Activated CD4-positive, CD25-positive, alpha-beta regulatory T cell treated with anti-CD3 and anti-CD28 coated beads, Interleukin-2, amount 50 U/mL, for 16 hours (primary cell): ENCODE measurements at regions not wholly inside any gene's neighbourhood (a gene's known extent, or its start where the extent isn't known, plus 50 kb on each side); places are given as distances from the start of the nearest gene placed in this dataset.
A peak's percentile ranks its signal among the peaks of the same experiment; 100 is the strongest.

Experiments
- DNase-seq: peaks from one replicate; pipeline ENCODE4 v3.0.0-alpha.2; 2020; ENCODE audit warnings: low read depth, low spot score

DNA sequence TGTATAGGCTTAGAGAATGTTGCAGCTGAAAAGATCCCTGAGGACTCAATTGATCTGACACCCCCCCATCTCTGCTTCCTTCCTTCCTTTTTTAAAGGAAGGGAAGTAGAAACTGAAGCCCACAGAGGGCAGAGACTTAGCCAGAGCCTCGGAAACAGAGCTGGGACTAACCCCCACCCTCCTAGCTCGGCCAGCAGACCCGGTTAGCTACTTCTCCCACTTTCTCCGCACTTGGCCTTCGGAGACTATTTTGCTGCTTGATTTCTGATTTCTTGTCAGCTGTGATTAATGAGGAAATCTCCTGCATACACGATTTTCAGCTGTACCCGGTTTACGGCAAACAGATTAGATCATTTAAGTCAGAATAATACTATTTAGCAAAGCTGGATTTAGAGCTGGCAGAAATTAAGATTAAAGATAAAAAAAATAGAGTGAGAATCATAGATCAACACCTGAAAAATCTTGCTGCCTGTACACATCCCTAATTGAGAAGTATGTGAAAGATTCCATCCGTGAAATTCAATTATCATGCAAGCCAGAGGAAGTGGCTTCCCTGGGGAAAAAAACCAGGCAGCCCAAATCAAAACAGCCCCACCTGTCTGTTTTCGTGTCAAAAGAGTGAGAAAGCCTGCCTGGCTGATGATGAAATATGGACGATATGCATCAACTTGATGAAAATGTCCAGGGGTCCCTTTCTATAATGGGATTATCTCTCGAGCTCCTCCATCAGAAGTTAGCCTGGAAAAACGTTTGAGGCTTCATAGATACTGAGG is 159.5 kb upstream of the SHB start:
- DNase-seq: no peak

DNA sequence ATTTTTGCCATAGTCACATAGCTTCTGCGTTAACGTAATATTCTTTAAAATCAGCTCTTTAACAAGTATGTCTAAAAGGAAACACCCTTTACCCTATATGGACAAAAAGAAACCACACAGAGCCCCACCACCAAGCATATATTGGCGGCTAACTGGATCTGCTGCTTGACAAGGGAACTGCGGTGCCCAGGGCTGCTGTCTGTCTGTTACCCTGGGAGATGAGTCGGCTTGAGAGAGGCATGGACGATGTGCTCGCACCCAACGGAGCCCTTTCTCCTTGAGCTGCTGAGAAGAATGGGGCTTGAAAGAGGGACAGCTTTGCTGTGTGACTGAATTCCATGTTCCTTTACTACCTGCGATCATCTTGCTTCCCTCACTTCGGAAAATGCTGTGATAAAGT is 158.6 kb upstream of the SHB start:
- no peak for DNase-seq

DNA sequence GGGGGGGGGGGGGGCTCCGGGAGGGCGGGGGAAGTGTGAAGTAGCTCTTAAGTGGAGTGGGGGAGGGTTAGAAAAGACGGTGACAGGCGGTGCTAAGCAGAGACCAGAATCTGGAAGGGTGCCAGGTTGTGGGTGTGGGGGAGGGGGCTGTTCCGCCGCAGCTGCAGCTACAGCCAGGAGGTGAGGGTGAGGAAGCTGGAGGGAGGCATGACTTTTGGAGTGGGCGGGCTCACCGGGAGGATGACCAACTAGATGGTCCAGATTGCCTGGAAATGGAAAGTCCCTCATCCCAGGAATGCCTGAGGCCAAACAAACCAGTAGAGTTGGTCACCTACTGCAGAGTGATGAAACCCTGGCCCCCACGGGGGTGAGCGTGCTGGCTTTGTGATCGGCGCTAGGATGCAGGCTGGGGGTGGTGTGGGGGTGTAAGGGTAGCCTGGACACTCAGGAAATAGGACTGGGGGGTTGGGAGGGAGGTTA is 158.1 kb upstream of the SHB start:
- DNase-seq: peak; percentile 4

DNA sequence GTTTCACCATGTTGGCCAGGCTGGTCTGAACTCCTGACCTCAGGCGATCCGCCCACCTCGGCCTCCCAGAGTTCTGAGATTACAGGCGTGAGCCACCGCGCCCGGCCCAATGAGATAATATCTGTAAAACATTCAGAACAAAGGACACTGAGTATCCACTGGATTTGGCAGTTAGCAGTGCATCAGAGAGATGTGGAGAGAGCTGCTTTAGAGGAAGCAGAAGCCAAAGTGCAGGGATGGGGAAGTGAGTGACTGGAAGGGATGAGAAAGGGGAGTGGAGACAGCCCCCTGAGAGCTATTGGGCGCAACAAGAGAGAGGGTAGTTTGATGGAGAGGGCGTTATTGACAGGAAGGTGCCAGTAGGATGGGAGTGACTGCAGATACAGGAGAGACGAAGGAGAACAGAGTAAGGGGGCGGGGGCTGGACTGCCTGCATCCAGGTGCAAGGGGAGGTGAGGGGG is 157.5 kb upstream of the SHB start:
- no peak for DNase-seq

DNA sequence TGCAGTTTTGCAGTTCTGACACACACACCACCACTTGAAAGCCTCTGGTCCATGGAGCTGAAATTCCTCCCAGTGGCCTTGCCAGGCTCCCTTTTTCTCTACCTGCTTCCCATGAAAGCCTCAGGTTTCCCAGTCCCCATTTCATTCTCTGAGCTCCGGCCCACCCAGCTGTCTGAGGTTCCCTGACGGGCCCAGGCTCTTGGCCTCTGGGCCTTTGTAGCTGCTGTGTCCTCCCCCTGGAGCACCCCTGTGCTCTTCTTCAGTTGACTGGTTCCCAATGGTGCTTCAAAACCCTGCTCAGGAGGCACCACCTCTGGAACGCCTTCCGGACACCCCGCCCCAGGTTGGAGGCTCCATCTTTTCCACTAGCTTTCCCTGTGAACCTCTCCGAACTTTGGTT is 155.9 kb upstream of the SHB start:
- DNase-seq: no peak

- no peak for DNase-seq
These were observed 147.5 kb upstream of the SHB start for GRCh38 chr9:38216572-38216971.

GRCh38 chr9:38215465-38215864 is 146.4 kb upstream of the SHB start:
- no peak for DNase-seq

GRCh38 chr9:38214432-38214831 is 145.4 kb upstream of the SHB start:
- no peak for DNase-seq

DNA sequence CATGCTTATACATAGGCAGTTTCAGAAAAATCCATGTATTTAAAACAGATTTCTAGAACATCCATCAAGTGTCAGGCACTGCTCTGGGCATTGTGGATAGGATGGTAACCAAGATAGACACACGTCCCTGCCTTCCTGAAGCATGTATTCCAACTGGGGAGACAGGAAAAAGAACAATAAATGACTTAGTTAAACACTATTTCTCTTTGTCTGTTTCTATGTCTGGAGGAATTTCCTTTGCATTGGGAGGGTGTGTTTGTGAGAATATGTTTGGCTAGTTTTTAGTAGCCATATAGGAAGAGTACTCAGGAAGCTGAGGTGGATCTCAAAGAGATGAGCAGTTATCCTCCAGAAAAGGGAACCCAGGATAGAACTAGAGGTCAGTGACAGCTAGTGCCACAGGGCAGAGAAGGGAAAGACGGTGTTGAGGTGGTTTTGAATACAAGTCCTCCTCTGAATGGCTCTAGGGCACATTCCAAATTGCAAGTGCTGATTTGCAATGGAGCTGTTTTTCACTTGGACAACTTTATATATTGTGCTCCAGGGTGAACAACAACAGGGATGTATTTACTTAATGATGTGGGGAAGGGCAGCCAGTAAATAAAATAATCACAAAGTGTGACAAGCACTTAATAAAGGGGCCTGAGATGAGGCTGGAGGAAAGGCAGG is 144.7 kb upstream of the SHB start:
- no peak for DNase-seq

- DNase-seq: no peak
These were observed 143.0 kb upstream of the SHB start for GRCh38 chr9:38212016-38212415.

DNA sequence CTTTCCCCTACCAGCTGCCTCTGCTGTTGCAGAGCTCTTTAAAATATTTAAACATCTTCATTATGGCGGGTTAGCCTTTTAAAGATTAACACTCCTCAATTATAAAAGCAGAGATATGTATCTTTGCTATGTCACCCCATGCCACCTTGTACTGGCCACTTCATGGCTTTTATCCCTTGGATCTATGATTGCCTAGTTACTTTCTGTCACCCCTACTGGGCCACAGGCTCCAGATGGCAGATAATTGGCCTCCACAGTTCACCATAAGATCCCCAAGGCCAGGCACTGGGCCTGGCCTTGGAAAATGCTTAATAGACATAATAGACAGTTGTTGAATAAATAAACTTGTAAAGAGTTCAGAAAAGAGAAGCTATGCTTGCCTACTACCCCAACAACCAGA is 142.0 kb upstream of the SHB start:
- DNase-seq: no peak

- DNase-seq: no peak
These were observed 139.3 kb upstream of the SHB start for GRCh38 chr9:38208206-38208901.

- DNase-seq: no peak
These were observed 138.3 kb upstream of the SHB start for GRCh38 chr9:38207247-38207778.

DNA sequence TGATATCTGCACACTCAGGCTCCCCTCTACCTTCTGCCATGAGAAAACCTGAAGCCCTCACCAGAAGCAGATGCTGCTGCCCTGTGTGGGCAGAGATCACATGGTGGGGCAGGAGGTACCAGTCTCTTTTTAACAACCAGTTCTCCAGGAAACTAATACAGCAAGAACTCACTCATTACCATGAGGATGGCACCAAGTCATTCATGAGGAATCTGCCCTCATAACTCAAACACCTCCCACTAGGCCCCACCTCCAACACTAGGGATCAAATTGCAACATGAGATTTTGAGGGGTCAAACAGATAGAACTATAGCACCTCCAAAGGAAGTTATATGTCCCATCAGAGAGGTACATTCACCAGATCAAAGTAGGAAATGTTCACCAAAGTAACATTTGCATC is 136.3 kb upstream of the SHB start:
- DNase-seq: no peak

GRCh38 chr9:38202336-38202938 is 133.4 kb upstream of the SHB start:
- DNase-seq: no peak

DNA sequence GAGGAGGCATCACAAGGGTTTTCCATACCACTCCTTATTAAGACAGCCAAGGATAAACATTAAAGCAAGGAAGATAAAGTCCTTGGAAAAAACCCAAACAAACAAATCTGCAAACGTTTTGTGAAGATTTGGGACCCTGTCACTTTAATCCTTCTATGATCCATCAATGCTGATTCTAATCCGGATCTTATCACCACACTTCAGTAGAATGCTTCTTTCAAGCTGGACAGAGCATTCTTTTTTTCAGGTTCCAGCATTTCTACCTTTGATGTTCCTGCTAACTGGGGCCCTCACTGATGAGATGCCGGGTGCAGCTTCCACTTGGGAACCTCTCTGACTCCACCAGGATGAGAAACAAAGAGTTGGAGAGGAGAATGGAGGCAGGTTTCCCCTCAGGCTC is 132.8 kb upstream of the SHB start:
- no peak for DNase-seq

DNA sequence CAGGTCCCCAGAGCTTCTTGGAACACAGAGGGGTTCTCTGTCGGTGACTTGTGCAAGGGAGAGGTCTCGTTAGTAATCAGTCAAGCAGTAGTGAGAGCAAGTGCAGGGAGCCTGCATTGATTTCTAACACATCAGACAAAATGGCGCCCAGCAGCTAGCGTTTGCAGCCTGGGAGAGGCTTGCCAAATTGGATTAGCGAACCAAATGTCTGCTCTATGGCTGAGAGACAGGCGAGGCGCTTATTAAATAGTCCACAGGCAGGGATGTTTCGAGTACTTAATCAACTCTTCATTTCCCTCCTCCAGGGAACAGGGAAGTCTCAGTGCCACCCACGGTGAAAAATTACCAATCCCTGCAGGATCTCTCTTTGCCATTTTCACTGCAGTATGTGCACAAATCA is 131.4 kb upstream of the SHB start:
- DNase-seq: no peak

GRCh38 chr9:38198140-38198539 is 129.1 kb upstream of the SHB start:
- DNase-seq: no peak

DNA sequence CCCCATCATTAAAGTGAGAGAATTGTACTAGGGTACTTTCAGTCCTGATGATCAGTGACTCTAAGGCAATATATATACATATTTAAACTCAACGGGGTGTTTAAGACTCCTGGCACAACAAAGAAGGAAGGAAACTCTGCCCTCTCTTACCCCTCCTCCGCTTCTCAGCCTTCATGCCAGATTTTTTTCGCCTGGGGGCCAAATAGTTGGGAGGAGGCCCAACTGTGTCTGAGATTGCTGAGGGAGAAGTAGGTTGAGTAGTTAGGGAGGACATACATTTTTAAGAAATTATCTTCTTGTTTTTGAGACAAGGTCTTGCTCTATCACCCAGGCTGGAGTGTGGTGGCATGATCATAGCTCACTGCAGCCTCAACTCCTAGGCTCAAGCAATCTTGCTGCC is 127.7 kb upstream of the SHB start:
- DNase-seq: no peak

GRCh38 chr9:38195737-38196161 is 126.7 kb upstream of the SHB start:
- no peak for DNase-seq

GRCh38 chr9:38194870-38195269 is 125.8 kb upstream of the SHB start:
- DNase-seq: no peak

DNA sequence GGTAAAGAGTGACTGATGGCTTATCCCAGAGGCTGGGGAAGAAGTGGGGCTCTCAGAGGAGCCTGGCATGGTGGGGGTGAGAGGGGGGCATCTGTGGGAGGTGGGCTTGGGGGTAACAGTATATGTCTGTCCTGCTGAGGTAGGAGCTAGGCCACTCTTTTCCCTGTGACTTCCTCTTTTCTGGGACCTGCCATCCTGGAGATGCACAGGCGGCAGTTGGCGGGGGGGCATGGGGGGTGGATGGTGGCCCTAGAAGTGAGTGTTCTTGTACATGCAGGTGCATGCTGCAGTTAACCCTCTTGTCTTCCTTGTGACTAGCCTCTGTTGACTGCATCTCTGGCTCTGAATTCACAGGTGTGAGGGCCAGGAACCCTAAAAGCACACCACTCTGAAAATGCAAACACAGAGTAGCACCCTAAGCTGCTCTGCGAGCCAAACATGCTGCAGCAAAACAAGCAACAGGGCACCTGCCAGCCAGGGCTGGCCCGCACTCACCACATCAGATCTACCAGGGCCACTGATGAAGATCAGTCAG is 123.8 kb upstream of the SHB start:
- DNase-seq: no peak
